HepG2 (cell line): ENCODE measurements at regions not wholly inside any gene's neighbourhood (a gene's known extent, or its start where the extent isn't known, plus 50 kb on each side); places are given as distances from the start of the nearest gene placed in this dataset.

ENCODE experiments used
- ATAC-seq: fragments of 200-7000 bp; cut with Tn5 transposase; 3 replicates; pipeline ENCODE4 v1.9.1; 2020; ENCODE audit warnings: mild to moderate bottlenecking, moderate library complexity
- BruUV-seq: library from RNA; stranded (reverse); fragments of 400-500 nt; replicated peaks from 2 replicates; lab custom pipeline; 2021; lab: Mats Ljungman, UMichigan
- CTCF ChIA-PET: fragments of 300-600 bp; formaldehyde crosslinking; extraction: SDS; loops from one replicate; lab custom pipeline; 2021; ENCODE audit warnings: low total read pairs, inconsistent platforms, low intra/inter-chr PET ratio; lab: Yijun Ruan, JAX
- POLR2A ChIA-PET: fragments of 350-600 bp; sonication (Branson Sonifier 250); formaldehyde crosslinking; loops from one replicate; lab custom pipeline; 2020; ENCODE audit warnings: antibody characterized with exemption, inconsistent platforms; lab: Yijun Ruan, JAX
- DNase-seq: peaks from one replicate; pipeline ENCODE4 v3.0.0-alpha.2; 2015; ENCODE audit warnings: low spot score
- FAIRE-seq: peaks from 3 replicates; lab custom pipeline; 2011; peaks lifted over from hg19 to GRCh38; lab: Jason Lieb, UNC
- H2AFZ ChIP-seq: one replicate; pipeline ENCODE4 v1.6.1; 2011; ENCODE audit warnings: low read length, inconsistent platforms
- H3K27ac ChIP-seq: fragments of 300-600 bp; 3 replicates; pipeline ENCODE4 v1.8.0; 2011; ENCODE audit warnings: mixed run types, mild to moderate bottlenecking, mixed read lengths, low read length, inconsistent platforms; ENCODE audit not compliant: insufficient read depth; ENCODE audit errors: extremely low read length
- H3K27me3 ChIP-seq, 2 experiments: fragments of 200-600 bp in 1 of 2; 2 replicates in 1 of 2; 3 replicates in 1 of 2; pipeline versions ENCODE4 v1.6.0 to v1.8.0; 2011; ENCODE audit warnings: low read length in 2 of 2, mild to moderate bottlenecking in 2 of 2, moderate library complexity in 2 of 2, inconsistent platforms in 1 of 2; ENCODE audit not compliant: insufficient read depth in 2 of 2, control insufficient read depth in 1 of 2
- H3K36me3 ChIP-seq, 2 experiments: fragments of 200-600 bp in 1 of 2; replicated peaks in 1 of 2; 2 replicates in 1 of 2; 3 replicates in 1 of 2; pipeline versions ENCODE4 v1.5.1 to v1.8.0; 2011; ENCODE audit warnings: low read length in 2 of 2, inconsistent platforms in 1 of 2; ENCODE audit not compliant: insufficient read depth in 2 of 2, control insufficient read depth in 1 of 2
- H3K4me1 ChIP-seq: 2 replicates; pipeline ENCODE4 v1.5.1; 2012; ENCODE audit warnings: low read length, inconsistent platforms; ENCODE audit not compliant: insufficient read depth
- H3K4me2 ChIP-seq: 2 replicates; pipeline ENCODE4 v1.6.0; 2011; ENCODE audit warnings: low read depth, low read length, inconsistent platforms
- H3K4me3 ChIP-seq, 3 experiments: fragments of 200-600 bp in 1 of 3; sonication (generic), shearing (Covaris generic) in 1 of 3; replicated peaks in 1 of 3; 2 replicates each; pipeline ENCODE4 v1.5.1; 2011 to 2016; ENCODE audit warnings: low read length in 3 of 3, inconsistent platforms in 2 of 3, low read depth in 2 of 3, mild to moderate bottlenecking in 2 of 3, control low read depth in 1 of 3, mixed read lengths in 1 of 3; ENCODE audit not compliant: insufficient read depth in 1 of 3
- H3K79me2 ChIP-seq: one replicate; pipeline ENCODE4 v1.6.1; 2011; ENCODE audit warnings: low read length, inconsistent platforms; ENCODE audit not compliant: insufficient read depth
- H3K9ac ChIP-seq: 2 replicates; pipeline ENCODE4 v1.6.0; 2011; ENCODE audit warnings: mild to moderate bottlenecking, low read depth, low read length, inconsistent platforms; ENCODE audit not compliant: insufficient read depth
- H3K9me3 ChIP-seq: 2 replicates; pipeline ENCODE4 v1.5.1; 2012; ENCODE audit warnings: mild to moderate bottlenecking, low read length
- H4K20me1 ChIP-seq: 2 replicates; pipeline ENCODE4 v1.6.0; 2011; ENCODE audit warnings: inconsistent platforms, mild to moderate bottlenecking, low read length, moderate library complexity; ENCODE audit not compliant: insufficient read depth
- ASH2L ChIP-seq: fragments of 300-600, 200-600 bp; sonication (generic); IDR thresholded peaks from 2 replicates; pipeline ENCODE4 v1.7.0; 2017; ENCODE audit warnings: low read depth, mild to moderate bottlenecking, moderate library complexity, mixed read lengths, low read length; ENCODE audit not compliant: insufficient read length
- CHD2 ChIP-seq: IDR thresholded peaks from 2 replicates; pipeline ENCODE4 v1.6.1; 2011; ENCODE audit warnings: low read depth, low read length, improper control_type of control experiment
- HMG20A ChIP-seq: IDR thresholded peaks from 2 replicates; pipeline ENCODE4 v1.6.1; 2016; ENCODE audit warnings: borderline replicate concordance
- MAFF ChIP-seq: IDR thresholded peaks from 2 replicates; pipeline ENCODE4 v1.6.1; 2011; ENCODE audit warnings: low read depth, low read length, improper control_type of control experiment
- NFE2L1 ChIP-seq: sonication (generic); formaldehyde crosslinking; IDR thresholded peaks from 2 replicates; pipeline ENCODE4 v1.4.0; 2020; ENCODE audit warnings: missing genetic modification reagents, mild to moderate bottlenecking, borderline replicate concordance
- PAX8 ChIP-seq: sonication (generic); formaldehyde crosslinking; IDR thresholded peaks from 2 replicates; pipeline ENCODE4 v1.8.0; 2022; ENCODE audit warnings: mild to moderate bottlenecking, missing genetic modification reagents, borderline replicate concordance
- POLR2AphosphoS5 ChIP-seq: IDR thresholded peaks from 2 replicates; pipeline ENCODE4 v1.6.1; 2012; ENCODE audit warnings: low read depth, low read length
- SALL2 ChIP-seq: sonication (generic); formaldehyde crosslinking; IDR thresholded peaks from 2 replicates; pipeline ENCODE4 v1.8.1; 2023; ENCODE audit warnings: mild to moderate bottlenecking, missing genetic modification reagents, inconsistent platforms
- XBP1 ChIP-seq: sonication (generic); formaldehyde crosslinking; IDR thresholded peaks from 2 replicates; pipeline ENCODE4 v1.5.0; 2020; ENCODE audit warnings: missing genetic modification reagents
- ZBTB33 ChIP-seq: sonication (generic); formaldehyde crosslinking; IDR thresholded peaks from 2 replicates; pipeline ENCODE4 v1.4.0; 2020; ENCODE audit warnings: missing genetic modification reagents
- ZNF558 ChIP-seq: sonication (generic); formaldehyde crosslinking; IDR thresholded peaks from 2 replicates; pipeline ENCODE4 v1.9.0; 2022; ENCODE audit warnings: mild to moderate bottlenecking, missing genetic modification reagents, borderline replicate concordance
- ZNF567 ChIP-seq: sonication (generic); formaldehyde crosslinking; IDR thresholded peaks from 2 replicates; pipeline ENCODE4 v1.8.1; 2023; ENCODE audit warnings: mild to moderate bottlenecking, missing genetic modification reagents, borderline replicate concordance
- ZNF761 ChIP-seq: sonication (generic); formaldehyde crosslinking; conservative IDR thresholded peaks from 2 replicates; pipeline ENCODE4 v1.4.0; 2020; ENCODE audit warnings: mild to moderate bottlenecking, missing genetic modification reagents
- ZNF841 ChIP-seq: sonication (generic); formaldehyde crosslinking; IDR thresholded peaks from 2 replicates; pipeline ENCODE4 v1.8.1; 2023; ENCODE audit warnings: missing genetic modification reagents, borderline replicate concordance
- WGBS: methylation state at CpG from one replicate; pipeline ENCODE4 v1.1.6; 2017; ENCODE audit warnings: low lambda C conversion rate; 5-methylcytosine and 5-hydroxymethylcytosine counted together
- in situ Hi-C: cut with HindIII; loops from 2 replicates; pipeline ENCODE4 v1.10.0; 2017; ENCODE audit warnings: low pct_unique_long_range_greater_than_20kb; ENCODE audit not compliant: extremely low pct_ligation_motif_present
- intact Hi-C: fragments of 100-400 bp; cut with micrococcal nuclease; formaldehyde crosslinking; loops from one replicate; pipeline ENCODE4 v1.10.0; 2022; ENCODE audit not compliant: unreplicated experiment
- TF ChIP-seq, protein P1 (sequence below): sonication (generic); formaldehyde crosslinking; conservative IDR thresholded peaks from 2 replicates; pipeline ENCODE4 v1.8.1; 2023; ENCODE audit warnings: missing genetic modification reagents

DNA sequence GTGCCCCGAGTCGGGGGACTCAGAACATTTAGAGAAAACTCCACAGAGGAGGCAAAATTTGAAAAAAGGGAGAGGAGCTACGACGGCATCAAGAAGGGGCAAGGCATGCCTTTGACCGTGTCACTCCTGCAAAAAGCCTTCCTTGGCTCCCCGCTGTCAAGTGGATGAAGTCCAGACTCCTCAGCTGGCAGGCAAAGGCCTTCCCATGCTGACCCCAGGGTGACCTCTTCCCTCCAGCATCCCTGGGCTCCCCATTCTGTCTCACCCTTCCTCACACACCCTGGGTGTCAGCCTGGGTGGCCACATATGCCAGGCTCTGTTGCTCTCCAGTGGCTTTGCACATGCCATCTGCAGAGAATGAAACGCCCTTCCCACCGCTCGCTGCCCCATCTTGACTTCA, 88.4 kb upstream of the ZMIZ1 start (continued):
- no peak for TF ChIP-seq ZBTB33
- TF ChIP-seq ZNF841 (CRISPR knock-in tag): no peak
- TF ChIP-seq ZNF567: no peak
- no peak for TF ChIP-seq MAFF
- no peak for TF ChIP-seq CHD2
- TF ChIP-seq XBP1 (CRISPR knock-in tag): no peak
- TF ChIP-seq SALL2 (CRISPR knock-in tag): no peak
- no peak for TF ChIP-seq PAX8
- no peak for TF ChIP-seq NFE2L1 (CRISPR knock-in tag)
- no peak for TF ChIP-seq POLR2AphosphoS5
- TF ChIP-seq, protein P1, sequence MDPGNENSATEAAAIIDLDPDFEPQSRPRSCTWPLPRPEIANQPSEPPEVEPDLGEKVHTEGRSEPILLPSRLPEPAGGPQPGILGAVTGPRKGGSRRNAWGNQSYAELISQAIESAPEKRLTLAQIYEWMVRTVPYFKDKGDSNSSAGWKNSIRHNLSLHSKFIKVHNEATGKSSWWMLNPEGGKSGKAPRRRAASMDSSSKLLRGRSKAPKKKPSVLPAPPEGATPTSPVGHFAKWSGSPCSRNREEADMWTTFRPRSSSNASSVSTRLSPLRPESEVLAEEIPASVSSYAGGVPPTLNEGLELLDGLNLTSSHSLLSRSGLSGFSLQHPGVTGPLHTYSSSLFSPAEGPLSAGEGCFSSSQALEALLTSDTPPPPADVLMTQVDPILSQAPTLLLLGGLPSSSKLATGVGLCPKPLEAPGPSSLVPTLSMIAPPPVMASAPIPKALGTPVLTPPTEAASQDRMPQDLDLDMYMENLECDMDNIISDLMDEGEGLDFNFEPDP (CRISPR knock-in tag): no peak
- TF ChIP-seq ZNF761: no peak
- no peak for TF ChIP-seq ZNF558 (CRISPR knock-in tag)

- Histone ChIP-seq H3K9ac (no peak overlapping the region), H3K79me2 (no peaks in the 10 kb centered on the region), H3K27ac (no peak overlapping the region), H3K36me3 (no peaks in the 10 kb centered on the region), H3K4me1 (peaks cover 59% of the 10 kb centered on the region), H3K4me2 (no peak overlapping the region), H4K20me1 (no peaks in the 10 kb centered on the region), H3K27me3 (peaks cover 2 to 39% of the 10 kb centered on the region in 2 experiments; a peak in 3 of 5 replicates), H3K4me3 (no peak overlapping the region), H3K9me3 (no peaks in the 10 kb centered on the region), H2AFZ (no peak overlapping the region)
- FAIRE-seq: no peak
- WGBS: 39% methylated on average over 5 of the region's 5 CpGs
- POLR2A ChIA-PET: no interaction called here
- ATAC-seq: no peak
- CTCF ChIA-PET: no interaction called here
- no TSS peak for BruUV-seq
- no peak for DNase-seq
- in situ Hi-C loops (no loop called here), intact Hi-C loops (no loop called here)
- TF ChIP-seq ASH2L (no peak), HMG20A (CRISPR knock-in tag) (no peak)
These were observed 88.0 kb upstream of the ZMIZ1 start for GRCh38 chr10:78980815-78981214.
